Esophagus squamous epithelium (tissue), 4 donors: ENCODE measurements at regions not wholly inside any gene's neighbourhood (a gene's known extent, or its start where the extent isn't known, plus 50 kb on each side); places are given as distances from the start of the nearest gene placed in this dataset.

Source experiments
- POLR2A ChIP-seq, 4 donors: fragments of 450-650 bp; IDR thresholded peaks; one replicate each; pipeline ENCODE4 v1.6.1; 2017; ENCODE audit warnings: antibody characterized with exemption in 4 of 4, mild to moderate bottlenecking in 4 of 4, moderate library complexity in 3 of 4
- TF ChIP-seq, protein P1 (sequence below), 6 experiments: fragments of 450-650 bp in 4 of 6; fragments of 200-600 bp in 2 of 6; sonication (generic) in 2 of 6; IDR thresholded peaks; one replicate each; pipeline ENCODE4 v1.5.1; 2016 to 2019; ENCODE audit warnings: antibody characterized with exemption in 6 of 6, mild to moderate bottlenecking in 4 of 6, moderate library complexity in 4 of 6

DNA sequence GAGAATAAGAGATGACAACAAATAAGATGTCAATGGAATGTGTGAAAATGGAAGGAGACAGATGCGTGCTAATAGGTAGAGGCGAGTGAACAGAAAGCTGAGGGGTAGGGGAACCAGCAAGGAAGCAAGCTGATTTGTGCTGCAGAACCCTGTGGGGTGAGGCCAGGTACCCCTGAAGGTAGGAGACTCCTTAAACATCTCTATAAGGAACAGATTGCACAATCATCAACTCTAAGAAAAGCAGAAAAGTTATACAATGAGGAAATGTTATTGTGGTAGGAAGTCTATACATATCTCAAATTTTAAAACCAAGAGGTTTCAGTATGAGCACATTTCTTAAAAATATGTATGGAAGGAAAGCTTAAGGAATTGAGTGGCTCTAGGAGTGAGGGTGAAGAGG, 315.0 kb upstream of the TPM1 start:
- TF ChIP-seq, protein P1, sequence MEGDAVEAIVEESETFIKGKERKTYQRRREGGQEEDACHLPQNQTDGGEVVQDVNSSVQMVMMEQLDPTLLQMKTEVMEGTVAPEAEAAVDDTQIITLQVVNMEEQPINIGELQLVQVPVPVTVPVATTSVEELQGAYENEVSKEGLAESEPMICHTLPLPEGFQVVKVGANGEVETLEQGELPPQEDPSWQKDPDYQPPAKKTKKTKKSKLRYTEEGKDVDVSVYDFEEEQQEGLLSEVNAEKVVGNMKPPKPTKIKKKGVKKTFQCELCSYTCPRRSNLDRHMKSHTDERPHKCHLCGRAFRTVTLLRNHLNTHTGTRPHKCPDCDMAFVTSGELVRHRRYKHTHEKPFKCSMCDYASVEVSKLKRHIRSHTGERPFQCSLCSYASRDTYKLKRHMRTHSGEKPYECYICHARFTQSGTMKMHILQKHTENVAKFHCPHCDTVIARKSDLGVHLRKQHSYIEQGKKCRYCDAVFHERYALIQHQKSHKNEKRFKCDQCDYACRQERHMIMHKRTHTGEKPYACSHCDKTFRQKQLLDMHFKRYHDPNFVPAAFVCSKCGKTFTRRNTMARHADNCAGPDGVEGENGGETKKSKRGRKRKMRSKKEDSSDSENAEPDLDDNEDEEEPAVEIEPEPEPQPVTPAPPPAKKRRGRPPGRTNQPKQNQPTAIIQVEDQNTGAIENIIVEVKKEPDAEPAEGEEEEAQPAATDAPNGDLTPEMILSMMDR (IDR thresholded peaks at IDR 0.05): no peak
- no peak for TF ChIP-seq POLR2A (IDR thresholded peaks at IDR 0.05)
